ENCODE measurements at regions not wholly inside any gene's neighbourhood (a gene's known extent, or its start where the extent isn't known, plus 50 kb on each side); places are given as distances from the start of the nearest gene placed in this dataset.

DNA sequence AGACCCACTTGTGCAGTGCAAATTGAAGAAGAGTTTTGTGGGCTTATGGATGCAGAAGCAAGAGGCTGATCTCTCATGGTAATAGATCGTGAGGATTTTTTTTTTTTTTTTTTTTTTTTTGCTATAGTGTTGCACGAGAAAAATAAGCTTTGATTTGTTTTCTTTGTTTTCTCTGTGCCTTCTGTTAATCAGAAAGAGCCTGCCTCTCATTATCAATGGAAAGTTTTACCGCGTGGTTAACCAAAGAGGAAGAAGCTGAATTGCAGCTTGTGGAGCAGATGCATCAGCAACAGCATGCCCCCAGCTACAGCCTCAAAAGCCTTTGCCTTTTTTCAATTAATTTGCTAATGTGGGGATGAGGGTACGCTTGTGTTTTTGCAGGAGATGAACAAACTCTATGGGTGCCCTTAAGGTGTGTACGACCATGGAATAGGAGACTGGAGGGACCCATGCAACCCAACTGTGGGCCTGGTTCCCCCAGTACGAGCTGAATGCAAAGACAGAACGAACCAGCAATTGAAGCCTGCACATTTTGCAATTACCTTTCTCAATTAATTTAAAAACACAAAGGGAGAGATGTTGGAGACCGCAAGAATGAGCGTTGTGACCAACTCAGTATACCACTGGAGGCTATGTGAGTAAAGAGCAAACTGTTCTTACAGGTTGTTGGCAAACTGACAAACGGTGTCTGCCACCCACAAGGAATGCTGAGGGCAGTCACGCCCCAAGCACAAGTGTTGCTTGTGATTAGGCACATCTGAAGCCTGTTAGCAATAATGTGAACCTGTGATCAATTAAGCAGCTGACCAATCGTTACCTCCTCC, 58.6 kb upstream of the SPRY2 start:
- no peak for FAIRE-seq
- no peak for DNase-seq (ENCODE audit: low spot score)
